GM12891 (cell line): ENCODE measurements at regions not wholly inside any gene's neighbourhood (a gene's known extent, or its start where the extent isn't known, plus 50 kb on each side); places are given as distances from the start of the nearest gene placed in this dataset.
"Not testable (repeated sequence)": the region's sequence is repeated elsewhere in the genome, so short reads cannot be mapped to it uniquely, and the experiment has no call there.

ENCODE experiments used
- DNase-seq: peaks from one replicate; pipeline ENCODE4 v3.0.0; 2011; ENCODE audit warnings: low spot score; ENCODE audit not compliant: insufficient read length
- FAIRE-seq: peaks from 2 replicates; lab custom pipeline; 2011; peaks lifted over from hg19 to GRCh38; lab: Jason Lieb, UNC
- PAX5 ChIP-seq: IDR thresholded peaks from 2 replicates; pipeline ENCODE4 v1.6.1; 2011; ENCODE audit warnings: low read length, moderate library complexity, mild to moderate bottlenecking; ENCODE audit not compliant: insufficient read depth, severe bottlenecking
- POLR2A ChIP-seq: IDR thresholded peaks from 2 replicates; pipeline ENCODE4 v1.6.1; 2011; ENCODE audit warnings: low read depth, low read length, control low read depth
- POLR2AphosphoS5 ChIP-seq: IDR thresholded peaks from 2 replicates; pipeline ENCODE4 v1.6.1; 2011; ENCODE audit warnings: low read depth, low read length, control low read depth
- POU2F2 ChIP-seq: IDR thresholded peaks from 2 replicates; pipeline ENCODE4 v1.6.1; 2011; ENCODE audit warnings: low read depth, mild to moderate bottlenecking, control low read depth, low read length, moderate library complexity
- SPI1 ChIP-seq: IDR thresholded peaks from 2 replicates; pipeline ENCODE4 v1.6.1; 2011; ENCODE audit warnings: low read depth, low read length, control low read depth
- TAF1 ChIP-seq: IDR thresholded peaks from 2 replicates; pipeline ENCODE4 v1.6.1; 2011; ENCODE audit warnings: low read depth, low read length, control low read depth

- TF ChIP-seq POLR2A (no peak), POU2F2 (no peak), PAX5 (no peak), POLR2AphosphoS5 (no peak)
- DNase-seq (no peak), FAIRE-seq (no peak)
Observed at GRCh38 chr21:20882462-20883407, 115.5 kb upstream of the NCAM2 start.

DNA sequence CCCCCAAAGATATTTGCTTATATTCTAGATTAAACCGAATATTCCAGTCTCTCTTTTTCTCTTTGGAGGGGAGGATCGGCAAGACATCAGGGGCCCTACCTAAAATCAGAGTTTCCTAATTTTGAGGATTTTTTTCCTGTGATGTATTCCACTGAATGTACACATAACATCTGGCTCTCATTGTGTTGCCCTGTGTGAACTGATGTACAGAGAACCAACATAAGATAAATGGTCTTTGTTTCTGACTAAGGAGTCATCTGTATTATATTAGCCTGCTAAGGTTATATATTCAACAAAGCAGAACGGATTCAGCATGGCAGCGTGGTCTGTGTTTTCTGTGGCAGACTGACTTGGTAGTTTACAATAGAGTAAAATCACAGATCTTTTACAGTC, 114.8 kb upstream of the NCAM2 start:
- TF ChIP-seq SPI1 (no peak), POLR2AphosphoS5 (no peak), TAF1 (no peak), POU2F2 (no peak), POLR2A (no peak), PAX5 (no peak)
- FAIRE-seq (no peak), DNase-seq (no peak)

- TF ChIP-seq POLR2AphosphoS5 (no peak), TAF1 (no peak)
- no peak for DNase-seq
- FAIRE-seq: no peak
Observed at GRCh38 chr21:20902511-20902910, 95.7 kb upstream of the NCAM2 start.

- no peak for FAIRE-seq
- no peak for DNase-seq
- TF ChIP-seq SPI1 (no peak), POU2F2 (no peak), PAX5 (no peak), POLR2A (no peak), TAF1 (no peak), POLR2AphosphoS5 (no peak)
Observed at GRCh38 chr21:20902998-20903397, 95.2 kb upstream of the NCAM2 start.

DNA sequence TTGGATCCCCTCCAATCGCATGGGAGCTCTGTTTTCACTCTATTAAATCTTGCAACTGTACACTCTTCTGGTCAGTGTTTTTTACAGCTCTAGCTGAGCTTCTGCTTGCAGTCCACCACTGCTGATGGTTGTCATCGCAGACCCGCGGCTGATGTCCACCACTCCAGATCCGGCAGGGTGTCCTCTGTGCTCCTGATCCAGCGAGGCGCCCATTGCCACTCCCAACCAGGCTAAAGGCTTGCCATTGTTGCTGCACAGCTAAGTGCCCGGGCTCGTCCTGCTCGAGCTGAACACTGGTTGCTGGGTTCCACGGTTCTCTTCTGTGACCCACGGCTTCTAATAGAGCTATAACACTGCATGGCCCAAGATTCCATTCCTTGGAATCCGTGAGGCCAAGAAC, 70.7 kb upstream of the NCAM2 start:
- not testable (repeated sequence) for FAIRE-seq, DNase-seq

DNA sequence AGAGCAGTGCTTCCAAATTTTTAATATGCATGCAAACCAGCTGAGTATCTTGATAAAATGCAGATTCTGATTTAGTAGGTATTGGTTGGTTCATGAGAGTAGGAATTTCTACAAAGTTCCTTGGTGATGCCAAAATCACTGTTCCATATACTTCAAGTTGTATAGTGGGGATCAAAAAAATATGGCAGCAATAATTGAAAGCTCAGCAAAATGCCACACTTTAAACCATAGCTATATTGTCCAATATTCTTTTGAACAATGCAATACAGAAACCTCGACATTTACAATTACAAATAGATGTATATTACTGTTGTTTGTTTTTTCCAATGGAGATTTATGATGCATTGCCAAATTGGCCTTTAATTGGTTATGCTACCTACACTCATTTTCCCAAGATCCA, 55.7 kb upstream of the NCAM2 start:
- TF ChIP-seq TAF1 (no peak), POLR2AphosphoS5 (no peak), POLR2A (no peak), PAX5 (no peak), SPI1 (no peak), POU2F2 (no peak)
- DNase-seq: no peak
- FAIRE-seq: no peak

DNA sequence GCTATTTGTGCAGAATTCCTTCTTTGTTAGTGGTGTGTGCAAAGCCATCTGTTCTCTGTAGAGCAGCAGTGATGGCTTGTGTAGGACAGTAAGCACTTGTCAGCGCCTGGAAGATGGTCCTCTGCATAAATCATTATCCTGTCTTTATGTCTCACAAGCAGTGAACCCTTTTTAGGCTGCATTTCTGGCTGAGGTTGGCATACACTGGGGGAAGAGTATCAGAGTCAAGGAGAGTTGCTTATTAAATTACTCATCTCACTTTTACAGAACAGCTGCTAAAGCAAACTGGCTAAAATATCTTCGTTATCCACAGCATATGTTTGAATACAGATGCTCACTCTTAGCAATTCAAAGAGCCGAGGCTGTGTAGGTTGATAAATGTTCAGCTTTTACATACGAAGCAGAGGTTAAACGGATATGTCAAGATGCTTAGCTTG, 54.6 kb upstream of the NCAM2 start:
- FAIRE-seq: no peak
- no peak for DNase-seq
- TF ChIP-seq SPI1: no peak

GRCh38 chr21:20944139-20944538, 54.1 kb upstream of the NCAM2 start:
- no peak for DNase-seq
- TF ChIP-seq SPI1 (no peak), TAF1 (no peak), PAX5 (no peak), POLR2A (no peak), POU2F2 (no peak), POLR2AphosphoS5 (no peak)
- FAIRE-seq: no peak

- no peak for DNase-seq
- FAIRE-seq: no peak
- TF ChIP-seq SPI1 (no peak), PAX5 (no peak), POU2F2 (no peak), POLR2AphosphoS5 (no peak), POLR2A (no peak), TAF1 (no peak)
Observed at GRCh38 chr21:20946701-20947100, 51.5 kb upstream of the NCAM2 start.
